H1 (cell line): ENCODE measurements at regions not wholly inside any gene's neighbourhood (a gene's known extent, or its start where the extent isn't known, plus 50 kb on each side); places are given as distances from the start of the nearest gene placed in this dataset.

Experiments
- CTCF ChIA-PET: fragments of 300-600 bp; sonication (Branson Sonifier 250); formaldehyde crosslinking; loops from one replicate; lab custom pipeline; 2021; ENCODE audit not compliant: partially characterized antibody; lab: Charles Lee
- POLR2A ChIA-PET: fragments of 300-600 bp; sonication (Branson Sonifier 250); formaldehyde crosslinking; loops from one replicate; lab custom pipeline; 2021; ENCODE audit warnings: inconsistent platforms; ENCODE audit not compliant: partially characterized antibody; lab: Charles Lee
- DNase-seq, 2 experiments: peaks; one replicate each; pipeline versions ENCODE4 v3.0.0 to v3.0.0-alpha.2; 2010 to 2022; ENCODE audit warnings: low spot score in 2 of 2, low read depth in 1 of 2, mixed read lengths in 1 of 2
- FAIRE-seq: peaks from 2 replicates; lab custom pipeline; 2011; peaks lifted over from hg19 to GRCh38; lab: Jason Lieb, UNC
- H2AFZ ChIP-seq: 2 replicates; pipeline ENCODE4 v1.8.1; 2012; ENCODE audit warnings: low read length, inconsistent platforms
- H2AK5ac ChIP-seq: 2 replicates; pipeline ENCODE4 v1.6.1; 2013; ENCODE audit warnings: low read depth, low read length
- H2BK120ac ChIP-seq: replicated peaks from 2 replicates; pipeline ENCODE3; 2013; ENCODE audit warnings: low read depth, low read length, inconsistent platforms
- H2BK12ac ChIP-seq: 2 replicates; pipeline ENCODE4 v1.6.1; 2013; ENCODE audit warnings: low read depth, low read length
- H2BK15ac ChIP-seq: 2 replicates; pipeline ENCODE4 v1.6.1; 2013; ENCODE audit warnings: low read length
- H2BK20ac ChIP-seq: 2 replicates; pipeline ENCODE4 v1.6.1; 2013; ENCODE audit warnings: low read length
- H2BK5ac ChIP-seq: 2 replicates; pipeline ENCODE4 v1.6.1; 2013; ENCODE audit warnings: low read depth, low read length
- H3K14ac ChIP-seq: 2 replicates; pipeline ENCODE4 v1.6.1; 2013; ENCODE audit warnings: inconsistent platforms; ENCODE audit not compliant: insufficient read length
- H3K18ac ChIP-seq: 2 replicates; pipeline ENCODE4 v1.6.1; 2013; ENCODE audit warnings: low read length; ENCODE audit errors: extremely low read depth
- H3K23ac ChIP-seq: 2 replicates; pipeline ENCODE4 v1.6.1; 2013; ENCODE audit warnings: inconsistent platforms; ENCODE audit not compliant: insufficient read length
- H3K23me2 ChIP-seq: 2 replicates; pipeline ENCODE4 v1.6.1; 2013; ENCODE audit warnings: low read depth, low read length
- H3K27ac ChIP-seq: 2 replicates; pipeline ENCODE4 v1.6.1; 2011; ENCODE audit warnings: low read depth, low read length, inconsistent platforms
- H3K27me3 ChIP-seq, 4 experiments: replicated peaks in 1 of 4; 1 replicate in 1 of 4; 2 replicates in 3 of 4; pipeline versions ENCODE4 v1.6.1 to v1.8.1; 2011 to 2013; ENCODE audit warnings: low read length in 3 of 4, mild to moderate bottlenecking in 3 of 4, inconsistent platforms in 2 of 4, mixed read lengths in 2 of 4, moderate library complexity in 1 of 4; ENCODE audit not compliant: control insufficient read depth in 3 of 4, insufficient read depth in 3 of 4; ENCODE audit errors: extremely low read depth in 1 of 4
- H3K36me3 ChIP-seq, 4 experiments: 2 replicates each; pipeline versions ENCODE4 v1.6.1 to v1.8.1; 2011 to 2013; ENCODE audit warnings: mild to moderate bottlenecking in 4 of 4, low read length in 3 of 4, moderate library complexity in 2 of 4, control low read depth in 1 of 4, inconsistent platforms in 1 of 4; ENCODE audit not compliant: insufficient read depth in 4 of 4, control insufficient read depth in 2 of 4
- H3K4ac ChIP-seq: replicated peaks from 2 replicates; pipeline ENCODE3; 2013; ENCODE audit warnings: low read length, low read depth, mixed read lengths, inconsistent platforms; ENCODE audit not compliant: insufficient read length
- H3K4me1 ChIP-seq, 4 experiments: replicated peaks in 1 of 4; 1 replicate in 1 of 4; 2 replicates in 3 of 4; pipeline versions ENCODE4 v1.6.1 to v1.8.1; 2011 to 2013; ENCODE audit warnings: low read length in 3 of 4, inconsistent platforms in 2 of 4, mixed read lengths in 1 of 4; ENCODE audit not compliant: insufficient read depth in 4 of 4, control insufficient read depth in 3 of 4
- H3K4me2 ChIP-seq, 2 experiments: 2 replicates each; pipeline versions ENCODE4 v1.6.1 to v1.8.1; 2011 to 2013; ENCODE audit warnings: low read depth in 2 of 2, low read length in 2 of 2, control low read depth in 1 of 2, inconsistent platforms in 1 of 2, mild to moderate bottlenecking in 1 of 2; ENCODE audit not compliant: insufficient read depth in 1 of 2
- H3K4me3 ChIP-seq, 4 experiments: fragments of 200-600, 300-600 bp in 1 of 4; sonication (generic), shearing (Covaris generic), sonication (Bioruptor Twin) in 1 of 4; 2 replicates each; pipeline versions ENCODE4 v1.5.1 to v1.8.1; 2011 to 2016; ENCODE audit warnings: low read length in 4 of 4, low read depth in 3 of 4, control low read depth in 2 of 4, inconsistent platforms in 2 of 4, mild to moderate bottlenecking in 2 of 4, mixed read lengths in 1 of 4, moderate library complexity in 1 of 4; ENCODE audit not compliant: insufficient read depth in 2 of 4; ENCODE audit errors: extremely low read depth in 1 of 4
- H3K56ac ChIP-seq: replicated peaks from 2 replicates; pipeline ENCODE3; 2013; ENCODE audit warnings: low read depth, mild to moderate bottlenecking, mixed read lengths, low read length, inconsistent platforms; ENCODE audit not compliant: insufficient read length
- H3K79me1 ChIP-seq: 2 replicates; pipeline ENCODE4 v1.6.1; 2013; ENCODE audit warnings: low read depth, low read length, control low read depth
- H3K79me2 ChIP-seq, 2 experiments: 2 replicates each; pipeline versions ENCODE4 v1.6.1 to v1.8.1; 2012 to 2013; ENCODE audit warnings: low read length in 2 of 2, mild to moderate bottlenecking in 2 of 2, inconsistent platforms in 1 of 2; ENCODE audit not compliant: insufficient read depth in 2 of 2, control insufficient read depth in 1 of 2
- H3K9ac ChIP-seq, 4 experiments: replicated peaks in 1 of 4; 1 replicate in 1 of 4; 2 replicates in 3 of 4; pipeline versions ENCODE4 v1.6.1 to v1.8.1; 2011 to 2013; ENCODE audit warnings: low read depth in 3 of 4, low read length in 3 of 4, control low read depth in 2 of 4, mild to moderate bottlenecking in 2 of 4, moderate library complexity in 2 of 4, inconsistent platforms in 1 of 4; ENCODE audit errors: extremely low read depth in 1 of 4
- H3K9me3 ChIP-seq, 2 experiments: 2 replicates each; pipeline versions ENCODE4 v1.6.1 to v1.8.1; 2012 to 2013; ENCODE audit warnings: mild to moderate bottlenecking in 2 of 2, moderate library complexity in 2 of 2, control low read depth in 1 of 2, inconsistent platforms in 1 of 2, low read depth in 1 of 2, low read length in 1 of 2, mixed read lengths in 1 of 2; ENCODE audit not compliant: insufficient read depth in 2 of 2
- H4K20me1 ChIP-seq, 2 experiments: replicated peaks in 1 of 2; 2 replicates each; pipeline versions ENCODE3 to v1.8.1; 2011 to 2013; ENCODE audit warnings: inconsistent platforms in 2 of 2, low read length in 2 of 2, mild to moderate bottlenecking in 1 of 2; ENCODE audit not compliant: insufficient read depth in 2 of 2, control insufficient read depth in 1 of 2
- H4K5ac ChIP-seq: 2 replicates; pipeline ENCODE4 v1.6.1; 2013; ENCODE audit warnings: low read length, low read depth, mixed read lengths, inconsistent platforms; ENCODE audit not compliant: insufficient read length
- H4K8ac ChIP-seq: 2 replicates; pipeline ENCODE4 v1.8.0; 2013; ENCODE audit warnings: mild to moderate bottlenecking, moderate library complexity, low read length, inconsistent platforms; ENCODE audit not compliant: insufficient read depth; ENCODE audit errors: extremely low read depth
- H4K91ac ChIP-seq: replicated peaks from 2 replicates; pipeline ENCODE3; 2013; ENCODE audit warnings: low read length, mixed read lengths, inconsistent platforms; ENCODE audit not compliant: insufficient read length
- BCL11A ChIP-seq, 2 experiments: IDR thresholded peaks; one replicate each; pipeline ENCODE4 v1.6.1; 2011; ENCODE audit warnings: low read depth in 2 of 2, low read length in 2 of 2, mild to moderate bottlenecking in 2 of 2
- CBX8 ChIP-seq: fragments of 300-800, 300-1000 bp; sonication (generic); IDR thresholded peaks from 2 replicates; pipeline ENCODE4 v1.7.1; 2016; ENCODE audit warnings: low read depth, low read length, borderline replicate concordance
- CEBPB ChIP-seq: IDR thresholded peaks from 2 replicates; pipeline ENCODE4 v1.6.1; 2012; ENCODE audit warnings: low read depth, low read length
- CTBP2 ChIP-seq: IDR thresholded peaks from 2 replicates; pipeline ENCODE4 v1.7.0; 2011; ENCODE audit warnings: borderline replicate concordance, mild to moderate bottlenecking, moderate library complexity, mixed read lengths, low read length; ENCODE audit not compliant: insufficient read depth, insufficient read length
- EZH2 ChIP-seq: fragments of 200-600 bp; sonication (generic); IDR thresholded peaks from 2 replicates; pipeline ENCODE4 v1.7.1; 2012; ENCODE audit warnings: low read depth, mild to moderate bottlenecking, moderate library complexity, low read length, inconsistent platforms; ENCODE audit not compliant: severe bottlenecking
- GTF2F1 ChIP-seq: IDR thresholded peaks from 2 replicates; pipeline ENCODE4 v1.6.1; 2012; ENCODE audit warnings: low read depth, low read length, improper control_type of control experiment, borderline replicate concordance
- MAX ChIP-seq: IDR thresholded peaks from 2 replicates; pipeline ENCODE4 v1.6.1; 2012; ENCODE audit warnings: inconsistent platforms
- POU5F1 ChIP-seq: IDR thresholded peaks from 2 replicates; pipeline ENCODE4 v1.6.1; 2011; ENCODE audit warnings: low read depth, mild to moderate bottlenecking, low read length, moderate library complexity
- SAP30 ChIP-seq: fragments of 300-600 bp; sonication (generic); IDR thresholded peaks from 2 replicates; pipeline ENCODE4 v1.7.1; 2012; ENCODE audit warnings: low read length, moderate library complexity, mild to moderate bottlenecking, inconsistent platforms; ENCODE audit not compliant: insufficient read depth, insufficient replicate concordance
- SIN3A ChIP-seq, 2 experiments: IDR thresholded peaks in 1 of 2; conservative IDR thresholded peaks in 1 of 2; 2 replicates each; pipeline ENCODE4 v1.6.1; 2011 to 2012; ENCODE audit warnings: low read length in 2 of 2, improper control_type of control experiment in 1 of 2, low read depth in 1 of 2, mild to moderate bottlenecking in 1 of 2
- SIX5 ChIP-seq: IDR thresholded peaks from 2 replicates; pipeline ENCODE4 v1.6.1; 2011; ENCODE audit warnings: mild to moderate bottlenecking, low read depth, low read length
- SP2 ChIP-seq: IDR thresholded peaks from 2 replicates; pipeline ENCODE4 v1.6.1; 2012; ENCODE audit warnings: mild to moderate bottlenecking, low read length, inconsistent platforms
- SUZ12 ChIP-seq: fragments of 200-600 bp; sonication (generic); IDR thresholded peaks from 2 replicates; pipeline ENCODE4 v1.6.1; 2012; ENCODE audit warnings: mild to moderate bottlenecking, inconsistent platforms, low read length, moderate library complexity, mixed read lengths
- WGBS, 2 experiments: shearing (Covaris generic) in 1 of 2; methylation state at CpG; one replicate each; pipeline versions ENCODE4 v1.1.6 to v1.1.7; 2013 to 2015; ENCODE audit warnings: low lambda C conversion rate in 2 of 2, mixed read lengths in 2 of 2, inconsistent platforms in 1 of 2, low coverage in 1 of 2, missing lambda C conversion rate in 1 of 2; ENCODE audit not compliant: insufficient replicate concordance in 2 of 2, insufficient coverage in 1 of 2, insufficient read length in 1 of 2; ENCODE audit errors: extremely low coverage in 1 of 2, missing lambda C conversion rate in 1 of 2; 5-methylcytosine and 5-hydroxymethylcytosine counted together

- H3K23me2 ChIP-seq, result no peaks in the 10 kb centered on the region; the same call in 1 of the 2 replicates
- H4K8ac ChIP-seq, result no peak overlapping the region
- no peak for DNase-seq
- H2AFZ ChIP-seq, result no peak overlapping the region
- H3K9me3 ChIP-seq, result peaks cover 5 to 9% of the 10 kb centered on the region in 2 experiments; a peak in 2 of 4 replicates
- H3K23ac ChIP-seq, result no peak overlapping the region
- no peak overlapping the region for H3K27ac ChIP-seq
- no peak overlapping the region for H2BK5ac ChIP-seq
- no peak overlapping the region for H3K18ac ChIP-seq
- H4K20me1 ChIP-seq, result no peaks in the 10 kb centered on the region
- H3K4ac ChIP-seq, result no peak overlapping the region
- H3K36me3 ChIP-seq, result no peaks in the 10 kb centered on the region
- no peak overlapping the region for H4K5ac ChIP-seq
- H3K79me2 ChIP-seq, result no peaks in the 10 kb centered on the region
- H3K4me1 ChIP-seq, result 0 out of 7 replicates have a peak, but pooled peaks cover 0 to 6% (median 0%) of the 10 kb centered on the region in 4 experiments
- H2BK120ac ChIP-seq, result no peak overlapping the region
- WGBS, 2 experiments, result 98% methylated on average over 20 of the region's 27 CpGs; no CpG with 5 or more reads in 1 of the 2 experiments
- H2BK20ac ChIP-seq, result peak overlapping the region; percentile 48; the same call in 1 of the 2 replicates
- H2BK15ac ChIP-seq, result no peak overlapping the region
- H3K4me3 ChIP-seq, result no peak overlapping the region
- H3K14ac ChIP-seq, result no peak overlapping the region
- no peak overlapping the region; the same call in 1 of the 2 replicates for H2AK5ac ChIP-seq
- no peak overlapping the region for H3K9ac ChIP-seq
- H3K4me2 ChIP-seq, result no peak overlapping the region
- no peak for FAIRE-seq
- H4K91ac ChIP-seq, result no peak overlapping the region
- no peak overlapping the region for H3K56ac ChIP-seq
- CTCF ChIA-PET, result no interaction called here
- no peaks in the 10 kb centered on the region for H3K79me1 ChIP-seq
- no peaks in the 10 kb centered on the region for H3K27me3 ChIP-seq
- 0 out of 2 replicates have a peak overlapping the region, but pooled peaks have one; percentile 9 for H2BK12ac ChIP-seq
- POLR2A ChIA-PET, result no interaction called here
- TF ChIP-seq CTBP2, result no peak
- TF ChIP-seq GTF2F1, result no peak
- no peak for TF ChIP-seq MAX
- no peak for TF ChIP-seq SP2
- TF ChIP-seq CBX8, result no peak
- no peak for TF ChIP-seq EZH2
- TF ChIP-seq SIX5, result no peak
- TF ChIP-seq POU5F1, result no peak
- TF ChIP-seq SAP30, result no peak
- TF ChIP-seq SUZ12, result no peak
- no peak for TF ChIP-seq BCL11A (IDR thresholded peaks at IDR 0.05; ENCODE audit: low read depth in 2 of 2, low read length in 2 of 2)
- TF ChIP-seq CEBPB, result no peak
- TF ChIP-seq SIN3A (conservative IDR thresholded peaks at IDR 0.05 in 1 of 2, IDR thresholded peaks at IDR 0.05 in 1 of 2; ENCODE audit: low read depth in 1 of 2, low read length in 2 of 2), result no peak
These were observed 275.9 kb upstream of the FRG1 start for GRCh38 chr4:189664693-189665250.
